ENCODE measurements at regions not wholly inside any gene's neighbourhood (a gene's known extent, or its start where the extent isn't known, plus 50 kb on each side); places are given as distances from the start of the nearest gene placed in this dataset.
A peak's percentile ranks its signal among the peaks of the same experiment; 100 is the strongest.

- TF ChIP-seq CTCF (conservative IDR thresholded peaks at IDR 0.05; ENCODE audit: low read length) (0 out of 2 replicates have a peak, but pooled peaks have one; percentile 9), EZH2phosphoT487 (IDR thresholded peaks at IDR 0.05; ENCODE audit: borderline replicate concordance, low read depth, low read length) (no peak)
Observed at GRCh38 chr2:134181219-134181618, 72.7 kb upstream of the MGAT5 start.
